K562 (cell line): ENCODE measurements at regions not wholly inside any gene's neighbourhood (a gene's known extent, or its start where the extent isn't known, plus 50 kb on each side); places are given as distances from the start of the nearest gene placed in this dataset.

Source experiments
- ATAC-seq: fragments of 200-7000 bp; cut with Tn5 transposase; 3 replicates; pipeline ENCODE4 v1.9.1; 2020; ENCODE audit warnings: moderate library complexity
- BruUV-seq: library from RNA; stranded (reverse); fragments of 400-500 nt; replicated peaks from 2 replicates; lab custom pipeline; 2021; lab: Mats Ljungman, UMichigan
- CTCF ChIA-PET: fragments of 300-600 bp; formaldehyde crosslinking; extraction: SDS; loops from one replicate; lab custom pipeline; 2021; ENCODE audit warnings: low intra/inter-chr PET ratio; lab: Yijun Ruan, JAX
- POLR2A ChIA-PET: fragments of 300-600, 350-650 bp; sonication (Branson Sonifier 250); formaldehyde crosslinking; extraction: SDS; loops from one replicate; lab custom pipeline; 2021; ENCODE audit warnings: antibody characterized with exemption, inconsistent platforms; lab: Yijun Ruan, JAX
- DNase-seq, 4 experiments: peaks; one replicate each; pipeline versions ENCODE4 v3.0.0 to v3.0.0-alpha.2; 2011 to 2018; ENCODE audit warnings: low spot score in 3 of 4, mixed read lengths in 3 of 4; ENCODE audit errors: extremely low read depth in 1 of 4
- FAIRE-seq: peaks from 2 replicates; lab custom pipeline; 2011; peaks lifted over from hg19 to GRCh38; lab: Jason Lieb, UNC
- H2AFZ ChIP-seq: 2 replicates; pipeline ENCODE4 v1.6.0; 2011; ENCODE audit warnings: low read depth, low read length, control low read depth, inconsistent platforms
- H3K27ac ChIP-seq: fragments of 200-600 bp; 3 replicates; pipeline ENCODE4 v1.8.0; 2011; ENCODE audit warnings: low read depth, mild to moderate bottlenecking, control low read depth, inconsistent platforms, low read length, moderate library complexity, mixed read lengths; ENCODE audit errors: extremely low read depth
- H3K27me3 ChIP-seq, 2 experiments: fragments of 300-600 bp in 1 of 2; 2 replicates in 1 of 2; 3 replicates in 1 of 2; pipeline versions ENCODE4 v1.6.0 to v1.8.0; 2011; ENCODE audit warnings: inconsistent platforms in 2 of 2, low read length in 2 of 2, mild to moderate bottlenecking in 1 of 2, mixed read lengths in 1 of 2, moderate library complexity in 1 of 2; ENCODE audit not compliant: control insufficient read depth in 2 of 2, insufficient read depth in 2 of 2
- H3K36me3 ChIP-seq: fragments of 300-600 bp; 3 replicates; pipeline ENCODE4 v1.8.0; 2011; ENCODE audit warnings: mild to moderate bottlenecking, low read length, inconsistent platforms; ENCODE audit not compliant: control insufficient read depth, insufficient read depth
- H3K4me1 ChIP-seq, 2 experiments: fragments of 200-600 bp in 1 of 2; replicated peaks in 1 of 2; 2 replicates in 1 of 2; 3 replicates in 1 of 2; pipeline versions ENCODE4 v1.5.1 to v1.8.0; 2011; ENCODE audit warnings: inconsistent platforms in 2 of 2, low read length in 2 of 2, mild to moderate bottlenecking in 1 of 2, mixed read lengths in 1 of 2, moderate library complexity in 1 of 2; ENCODE audit not compliant: control insufficient read depth in 2 of 2, insufficient read depth in 2 of 2
- H3K4me2 ChIP-seq: 2 replicates; pipeline ENCODE4 v1.6.1; 2011; ENCODE audit warnings: low read length, control low read depth, inconsistent platforms, mixed read lengths; ENCODE audit not compliant: insufficient read depth
- H3K4me3 ChIP-seq: fragments of 200-600 bp; sonication (generic), shearing (Covaris generic); 2 replicates; pipeline ENCODE4 v1.5.1; 2016; ENCODE audit warnings: control low read depth, inconsistent platforms
- H3K79me2 ChIP-seq: fragments of 200-600 bp; 3 replicates; pipeline ENCODE4 v1.8.0; 2011; ENCODE audit warnings: low read length, inconsistent platforms; ENCODE audit not compliant: control insufficient read depth, insufficient read depth
- H3K9ac ChIP-seq, 2 experiments: 2 replicates each; pipeline versions ENCODE4 v1.6.0 to v1.6.1; 2011; ENCODE audit warnings: low read depth in 2 of 2, low read length in 2 of 2, control low read depth in 1 of 2, inconsistent platforms in 1 of 2, mild to moderate bottlenecking in 1 of 2, mixed read lengths in 1 of 2; ENCODE audit not compliant: insufficient read depth in 1 of 2
- H3K9me1 ChIP-seq: one replicate; pipeline ENCODE4 v1.6.0; 2011; ENCODE audit warnings: inconsistent platforms, mild to moderate bottlenecking, low read length, moderate library complexity; ENCODE audit not compliant: control insufficient read depth, insufficient read depth
- H3K9me3 ChIP-seq: replicated peaks from 2 replicates; pipeline ENCODE4 v1.5.1; 2011; ENCODE audit warnings: low read depth, low read length, inconsistent platforms; ENCODE audit not compliant: control insufficient read depth, insufficient read depth
- H4K20me1 ChIP-seq: replicated peaks from 2 replicates; pipeline ENCODE4 v1.6.1; 2011; ENCODE audit warnings: low read length, inconsistent platforms, mixed read lengths; ENCODE audit not compliant: control insufficient read depth, insufficient read depth
- CCNT2 ChIP-seq: IDR thresholded peaks from 2 replicates; pipeline ENCODE4 v1.6.1; 2011; ENCODE audit warnings: borderline replicate concordance, low read depth, mild to moderate bottlenecking, moderate library complexity, mixed read lengths, low read length; ENCODE audit not compliant: insufficient read length; ENCODE audit errors: extremely low read depth
- KHSRP ChIP-seq: fragments of 450-650 bp; IDR thresholded peaks from 2 replicates; pipeline ENCODE4 v1.6.1; 2017
- ZFP36 ChIP-seq: fragments of 150-350 bp; IDR thresholded peaks from 2 replicates; pipeline ENCODE4 v1.6.1; 2018; ENCODE audit warnings: low read length, low read depth; ENCODE audit not compliant: partially characterized antibody
- ZNF512 ChIP-seq: IDR thresholded peaks from 2 replicates; pipeline ENCODE4 v1.6.1; 2016; ENCODE audit warnings: missing genetic modification characterization, missing compliant biosample characterization
- ZZZ3 ChIP-seq: fragments of 450-650 bp; IDR thresholded peaks from 2 replicates; pipeline ENCODE4 v1.6.1; 2016; ENCODE audit warnings: antibody characterized with exemption, mild to moderate bottlenecking, moderate library complexity
- WGBS: fragments of 100-300 bp; shearing (Covaris generic); methylation state at CpG from one replicate; pipeline ENCODE4 v1.1.6; 2016; ENCODE audit warnings: low coverage, mixed read lengths; ENCODE audit not compliant: insufficient coverage; ENCODE audit errors: missing lambda C conversion rate; 5-methylcytosine and 5-hydroxymethylcytosine counted together
- in situ Hi-C: fragments of 300-500 bp; cut with MboI; formaldehyde crosslinking; loops from 4 replicates; pipeline ENCODE4 v1.15.0; 2018; ENCODE audit warnings: inconsistent platforms, mixed read lengths
- intact Hi-C: fragments of 100-400 bp; cut with micrococcal nuclease; formaldehyde crosslinking; loops from 2 replicates; pipeline ENCODE4 v1.14.2; 2022
- TF ChIP-seq, protein P1 (sequence below): IDR thresholded peaks from 3 replicates; pipeline ENCODE4 v1.6.1; 2011; ENCODE audit warnings: borderline replicate concordance, mild to moderate bottlenecking; ENCODE audit not compliant: insufficient read length, insufficient read depth

- no peaks in the 10 kb centered on the region; a peak in 1 of 5 replicates for H3K27me3 ChIP-seq
- no peak overlapping the region for H3K9ac ChIP-seq
- H3K27ac ChIP-seq: no peak overlapping the region
- ChIA-PET POLR2A (no interaction called here), CTCF (no interaction called here)
- no TSS peak for BruUV-seq
- H3K4me1 ChIP-seq: no peaks in the 10 kb centered on the region
- no peaks in the 10 kb centered on the region for H3K36me3 ChIP-seq
- no peak overlapping the region for H3K4me3 ChIP-seq
- H4K20me1 ChIP-seq: no peaks in the 10 kb centered on the region
- ATAC-seq: no peak
- DNase-seq: no peak
- H3K9me1 ChIP-seq: no peaks in the 10 kb centered on the region
- no peak overlapping the region for H3K4me2 ChIP-seq
- no peaks in the 10 kb centered on the region for H3K9me3 ChIP-seq
- 2% methylated on average over 7 of the region's 10 CpGs for WGBS
- FAIRE-seq: no peak
- TF ChIP-seq ZNF512 (tag) (no peak), KHSRP (no peak), ZZZ3 (no peak), CCNT2 (no peak), ZFP36 (no peak)
- TF ChIP-seq, protein P1, sequence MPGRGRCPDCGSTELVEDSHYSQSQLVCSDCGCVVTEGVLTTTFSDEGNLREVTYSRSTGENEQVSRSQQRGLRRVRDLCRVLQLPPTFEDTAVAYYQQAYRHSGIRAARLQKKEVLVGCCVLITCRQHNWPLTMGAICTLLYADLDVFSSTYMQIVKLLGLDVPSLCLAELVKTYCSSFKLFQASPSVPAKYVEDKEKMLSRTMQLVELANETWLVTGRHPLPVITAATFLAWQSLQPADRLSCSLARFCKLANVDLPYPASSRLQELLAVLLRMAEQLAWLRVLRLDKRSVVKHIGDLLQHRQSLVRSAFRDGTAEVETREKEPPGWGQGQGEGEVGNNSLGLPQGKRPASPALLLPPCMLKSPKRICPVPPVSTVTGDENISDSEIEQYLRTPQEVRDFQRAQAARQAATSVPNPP: no peak
- in situ Hi-C loops (no loop called here), intact Hi-C loops (no loop called here)
- no peaks in the 10 kb centered on the region for H3K79me2 ChIP-seq
- no peak overlapping the region for H2AFZ ChIP-seq
These were observed 1408.8 kb downstream of the BRD1 start for GRCh38 chr22:48418831-48419230.
